ENCODE measurements at regions not wholly inside any gene's neighbourhood (a gene's known extent, or its start where the extent isn't known, plus 50 kb on each side); places are given as distances from the start of the nearest gene placed in this dataset.

DNA sequence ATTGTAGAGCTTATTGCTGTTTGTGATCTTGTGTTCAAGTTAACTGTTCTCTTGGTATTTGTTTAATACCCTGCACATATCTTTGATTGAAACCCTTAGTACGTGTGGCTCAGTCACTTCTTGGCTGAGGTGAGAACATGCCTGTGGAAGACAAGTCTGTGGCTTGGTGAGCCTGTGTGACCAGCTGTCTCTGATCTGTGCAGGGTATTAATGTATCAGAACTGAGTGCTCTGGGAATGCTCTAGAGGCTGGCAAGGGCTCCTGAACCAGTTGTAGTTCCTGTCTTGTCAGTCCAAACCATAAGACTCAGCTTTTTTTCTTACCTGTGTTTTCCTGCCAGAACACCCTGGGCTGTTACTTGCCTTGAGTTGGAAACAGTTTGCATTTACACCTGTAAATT is 52.4 kb upstream of the EPHA4 start:
- Histone ChIP-seq H3K4me3 (ENCODE audit: low read depth, low read length) (no peak overlapping the region), H3K4me2 (ENCODE audit: low read length) (no peak overlapping the region), H3K9ac (no peak overlapping the region), H3K9me3 (ENCODE audit: control insufficient read depth, low read length) (no peaks in the 10 kb centered on the region), H3K27me3 (ENCODE audit: control insufficient read depth, insufficient read depth, low read length) (no peaks in the 10 kb centered on the region), H2AFZ (no peak overlapping the region), H3K36me3 (ENCODE audit: control insufficient read depth, insufficient read depth, low read length) (no peaks in the 10 kb centered on the region), H3K79me2 (no peaks in the 10 kb centered on the region), H3K27ac (no peak overlapping the region), H3K4me1 (no peaks in the 10 kb centered on the region)
- TF ChIP-seq, protein P1, sequence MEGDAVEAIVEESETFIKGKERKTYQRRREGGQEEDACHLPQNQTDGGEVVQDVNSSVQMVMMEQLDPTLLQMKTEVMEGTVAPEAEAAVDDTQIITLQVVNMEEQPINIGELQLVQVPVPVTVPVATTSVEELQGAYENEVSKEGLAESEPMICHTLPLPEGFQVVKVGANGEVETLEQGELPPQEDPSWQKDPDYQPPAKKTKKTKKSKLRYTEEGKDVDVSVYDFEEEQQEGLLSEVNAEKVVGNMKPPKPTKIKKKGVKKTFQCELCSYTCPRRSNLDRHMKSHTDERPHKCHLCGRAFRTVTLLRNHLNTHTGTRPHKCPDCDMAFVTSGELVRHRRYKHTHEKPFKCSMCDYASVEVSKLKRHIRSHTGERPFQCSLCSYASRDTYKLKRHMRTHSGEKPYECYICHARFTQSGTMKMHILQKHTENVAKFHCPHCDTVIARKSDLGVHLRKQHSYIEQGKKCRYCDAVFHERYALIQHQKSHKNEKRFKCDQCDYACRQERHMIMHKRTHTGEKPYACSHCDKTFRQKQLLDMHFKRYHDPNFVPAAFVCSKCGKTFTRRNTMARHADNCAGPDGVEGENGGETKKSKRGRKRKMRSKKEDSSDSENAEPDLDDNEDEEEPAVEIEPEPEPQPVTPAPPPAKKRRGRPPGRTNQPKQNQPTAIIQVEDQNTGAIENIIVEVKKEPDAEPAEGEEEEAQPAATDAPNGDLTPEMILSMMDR (IDR thresholded peaks at IDR 0.05), result no peak
